ENCODE measurements at regions not wholly inside any gene's neighbourhood (a gene's known extent, or its start where the extent isn't known, plus 50 kb on each side); places are given as distances from the start of the nearest gene placed in this dataset.
"Not testable (repeated sequence)": the region's sequence is repeated elsewhere in the genome, so short reads cannot be mapped to it uniquely, and the experiment has no call there.

- ChIA-PET CTCF (interaction anchor here (0.5 kb wide), 1 partner anchor 686 kb away, joined by 3 read pairs; no protein-coding TSS in a partner anchor), POLR2A (ENCODE audit: low non-redundant PET) (no interaction called here)
- DNase-seq (ENCODE audit: low spot score), result peak; percentile 43
- H3K27ac ChIP-seq, result no peak overlapping the region
- peak; percentile 29 for TF ChIP-seq CTCF (conservative IDR thresholded peaks at IDR 0.05; ENCODE audit: low read depth)
Measured at GRCh38 chr14:78022059-78022458, 148.1 kb upstream of the NRXN3 start.

DNA sequence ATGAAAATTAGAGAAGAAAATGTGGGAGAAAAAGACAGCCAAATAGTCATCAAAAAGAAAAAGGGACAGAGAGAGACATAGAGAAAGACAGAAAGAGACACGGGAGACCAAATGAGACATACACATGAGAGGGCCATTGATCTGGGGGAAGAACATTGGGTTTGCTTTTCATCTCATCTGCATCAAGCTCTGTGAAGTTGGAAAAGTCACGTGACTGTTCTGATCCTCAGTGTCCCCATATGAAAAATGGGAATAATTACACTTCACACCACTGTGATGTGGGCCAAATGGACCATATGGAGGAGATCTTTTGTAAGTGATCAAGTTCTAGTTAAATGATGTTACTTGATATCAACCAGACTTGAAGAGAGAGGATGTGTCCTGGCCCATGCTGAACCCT lies 147.1 kb upstream of the NRXN3 start:
- ChIA-PET POLR2A (ENCODE audit: low non-redundant PET) (no interaction called here), CTCF (no interaction called here)
- no peak for DNase-seq (ENCODE audit: low spot score)
- no peak overlapping the region for H3K27ac ChIP-seq
- no peak for TF ChIP-seq CTCF (conservative IDR thresholded peaks at IDR 0.05; ENCODE audit: low read depth)

GRCh38 chr14:78028471-78028870 lies 141.7 kb upstream of the NRXN3 start:
- no peak overlapping the region for H3K27ac ChIP-seq
- ChIA-PET CTCF (interaction anchor here (0.6 to 0.7 kb wide), 2 partner anchors 463 to 745 kb away, joined by 5 to 9 read pairs; no protein-coding TSS in a partner anchor), POLR2A (ENCODE audit: low non-redundant PET) (no interaction called here)
- DNase-seq (ENCODE audit: low spot score), result no peak
- no peak for TF ChIP-seq CTCF (conservative IDR thresholded peaks at IDR 0.05; ENCODE audit: low read depth)

DNA sequence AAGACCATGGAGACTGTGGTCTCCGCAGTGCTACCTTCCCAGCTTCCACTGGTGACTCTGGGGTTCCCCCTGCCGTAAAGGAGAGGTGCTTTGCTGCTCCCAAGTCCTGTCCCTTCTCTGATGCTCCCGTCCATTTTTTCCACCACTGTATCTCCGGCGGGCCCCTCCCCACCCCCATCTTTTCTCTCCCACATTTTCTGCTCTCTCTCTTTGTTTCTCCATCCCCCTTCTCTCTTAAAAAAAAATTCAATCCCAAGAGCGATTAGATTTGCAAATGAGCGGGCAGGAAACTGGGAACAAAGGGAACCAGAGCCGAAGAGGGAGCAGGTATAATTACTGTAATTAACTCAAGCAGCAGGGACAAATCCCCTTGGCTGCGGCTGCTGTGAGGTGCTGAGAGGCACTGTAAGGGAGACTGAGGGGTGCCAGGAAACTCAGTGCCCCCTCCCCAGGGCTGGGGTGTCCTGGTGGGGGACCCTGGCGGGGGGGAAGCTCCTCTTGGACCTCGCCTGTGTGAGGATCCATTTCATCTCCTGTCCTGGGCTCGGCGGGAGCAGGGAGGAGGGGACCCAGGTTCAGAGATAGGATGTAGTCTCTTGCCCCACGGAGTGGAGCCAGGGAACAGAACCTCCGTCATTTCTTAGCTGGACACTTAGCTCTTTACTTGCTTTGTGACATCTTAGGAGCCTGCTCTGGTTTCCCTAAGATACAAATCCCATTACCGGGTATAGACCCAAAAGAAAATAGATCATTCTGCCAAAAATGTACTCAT lies 140.4 kb upstream of the NRXN3 start:
- no peak for TF ChIP-seq CTCF (conservative IDR thresholded peaks at IDR 0.05; ENCODE audit: low read depth)
- CTCF ChIA-PET, result interaction anchor here (0.5 to 0.6 kb wide), 3 partner anchors 10 to 759 kb away, joined by 3 to 4 read pairs (median 3); no protein-coding TSS in a partner anchor
- no peak for DNase-seq (ENCODE audit: low spot score)
- POLR2A ChIA-PET (ENCODE audit: low non-redundant PET), result no interaction called here
- H3K27ac ChIP-seq, result no peak overlapping the region

- no peak for DNase-seq (ENCODE audit: low spot score)
- TF ChIP-seq CTCF (conservative IDR thresholded peaks at IDR 0.05; ENCODE audit: low read depth), result no peak
- POLR2A ChIA-PET (ENCODE audit: low non-redundant PET), result no interaction called here
- no peak overlapping the region for H3K27ac ChIP-seq
- CTCF ChIA-PET, result interaction anchor here (0.6 kb wide), 1 partner anchor 967 kb away, joined by 4 read pairs; no protein-coding TSS in a partner anchor
Measured at GRCh38 chr14:78043349-78043748, 126.8 kb upstream of the NRXN3 start.

GRCh38 chr14:78048120-78048519 lies 122.1 kb upstream of the NRXN3 start:
- TF ChIP-seq CTCF (conservative IDR thresholded peaks at IDR 0.05; ENCODE audit: low read depth), result no peak
- no peak overlapping the region for H3K27ac ChIP-seq
- POLR2A ChIA-PET (ENCODE audit: low non-redundant PET), result no interaction called here
- CTCF ChIA-PET, result no interaction called here
- DNase-seq (ENCODE audit: low spot score), result no peak

DNA sequence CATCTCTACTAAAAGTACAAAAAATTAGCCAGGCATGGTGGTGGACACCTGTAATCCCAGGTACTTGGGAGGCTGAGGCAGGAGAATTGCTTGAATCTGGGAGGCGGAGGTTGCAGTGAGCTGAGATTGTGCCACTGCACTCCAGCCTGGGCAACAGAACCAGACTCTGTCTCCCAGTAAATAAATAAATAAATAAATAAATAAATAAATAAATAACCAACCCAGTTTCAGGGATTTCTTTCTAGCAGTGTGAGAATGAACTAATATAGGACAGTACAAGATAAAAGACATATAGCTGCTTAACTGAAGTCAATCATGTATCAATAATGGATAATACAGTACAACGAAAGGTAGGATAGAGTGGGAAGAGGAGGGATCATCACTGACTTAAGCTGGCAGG lies 113.3 kb upstream of the NRXN3 start:
- DNase-seq (ENCODE audit: low spot score); POLR2A ChIA-PET (ENCODE audit: low non-redundant PET); H3K27ac ChIP-seq; CTCF ChIA-PET: not testable (repeated sequence)
